Hepatocyte (in vitro differentiated cells): ENCODE measurements at regions not wholly inside any gene's neighbourhood (a gene's known extent, or its start where the extent isn't known, plus 50 kb on each side); places are given as distances from the start of the nearest gene placed in this dataset.

ENCODE experiments used
- DNase-seq: peaks from one replicate; pipeline ENCODE4 v3.0.0-alpha.2; 2016; ENCODE audit warnings: low spot score
- H2AFZ ChIP-seq: fragments of 200-600 bp; sonication (generic); 2 replicates; pipeline ENCODE4 v1.6.0; 2016; ENCODE audit warnings: antibody characterized with exemption, mild to moderate bottlenecking
- H3K27ac ChIP-seq: fragments of 200-600 bp; sonication (generic); 2 replicates; pipeline ENCODE4 v1.5.1; 2016; ENCODE audit warnings: mild to moderate bottlenecking
- H3K27me3 ChIP-seq: fragments of 200-600 bp; sonication (generic); 2 replicates; pipeline ENCODE4 v1.6.1; 2016
- H3K36me3 ChIP-seq: fragments of 200-600 bp; sonication (generic); replicated peaks from 2 replicates; pipeline ENCODE4 v1.5.1; 2016; ENCODE audit warnings: low read depth; ENCODE audit not compliant: insufficient read depth
- H3K4me1 ChIP-seq: fragments of 200-600 bp; sonication (generic); 2 replicates; pipeline ENCODE4 v1.5.1; 2016; ENCODE audit warnings: mild to moderate bottlenecking, moderate library complexity; ENCODE audit not compliant: insufficient read depth
- H3K4me2 ChIP-seq: fragments of 200-600 bp; sonication (generic); 2 replicates; pipeline ENCODE4 v1.6.0; 2016
- H3K4me3 ChIP-seq: fragments of 200-600 bp; sonication (generic); 2 replicates; pipeline ENCODE4 v1.5.1; 2016; ENCODE audit warnings: mild to moderate bottlenecking
- H3K79me2 ChIP-seq: fragments of 200-600 bp; sonication (generic); 2 replicates; pipeline ENCODE4 v1.6.0; 2017; ENCODE audit warnings: mild to moderate bottlenecking
- H3K9me2 ChIP-seq: fragments of 200-600 bp; sonication (generic); replicated peaks from 2 replicates; pipeline ENCODE4 v1.6.0; 2017; ENCODE audit warnings: mild to moderate bottlenecking; ENCODE audit not compliant: insufficient read depth
- H3K9me3 ChIP-seq: fragments of 200-600 bp; sonication (generic); 2 replicates; pipeline ENCODE4 v1.5.1; 2016; ENCODE audit warnings: low read depth, mild to moderate bottlenecking
- H4K20me1 ChIP-seq: fragments of 200-600 bp; sonication (generic); 2 replicates; pipeline ENCODE4 v1.6.0; 2016; ENCODE audit warnings: mild to moderate bottlenecking; ENCODE audit not compliant: insufficient read depth, poor library complexity, severe bottlenecking
- CTCF ChIP-seq: fragments of 200-600 bp; sonication (generic); IDR thresholded peaks from 2 replicates; pipeline ENCODE4 v1.5.1; 2016; ENCODE audit warnings: antibody characterized with exemption, mild to moderate bottlenecking; ENCODE audit not compliant: poor library complexity
- EZH2 ChIP-seq: fragments of 200-600 bp; sonication (generic); IDR thresholded peaks from 2 replicates; pipeline ENCODE4 v1.6.1; 2016; ENCODE audit warnings: antibody characterized with exemption, mild to moderate bottlenecking, borderline replicate concordance
- EZH2phosphoT487 ChIP-seq: fragments of 200-600 bp; sonication (generic); IDR thresholded peaks from one replicate; pipeline ENCODE4 v1.6.1; 2018; ENCODE audit warnings: antibody characterized with exemption, mild to moderate bottlenecking, low read depth, moderate library complexity; ENCODE audit not compliant: unreplicated experiment, severe bottlenecking
- WGBS: methylation state at CpG from one replicate; pipeline ENCODE4 v1.1.6; 2016; ENCODE audit warnings: low lambda C conversion rate; ENCODE audit errors: missing lambda C conversion rate; 5-methylcytosine and 5-hydroxymethylcytosine counted together

- WGBS = 47% methylated on average over 8 of the region's 8 CpGs
- no peak for DNase-seq
Measured at GRCh38 chr1:163774978-163775620, 453.3 kb downstream of the NUF2 start.

DNA sequence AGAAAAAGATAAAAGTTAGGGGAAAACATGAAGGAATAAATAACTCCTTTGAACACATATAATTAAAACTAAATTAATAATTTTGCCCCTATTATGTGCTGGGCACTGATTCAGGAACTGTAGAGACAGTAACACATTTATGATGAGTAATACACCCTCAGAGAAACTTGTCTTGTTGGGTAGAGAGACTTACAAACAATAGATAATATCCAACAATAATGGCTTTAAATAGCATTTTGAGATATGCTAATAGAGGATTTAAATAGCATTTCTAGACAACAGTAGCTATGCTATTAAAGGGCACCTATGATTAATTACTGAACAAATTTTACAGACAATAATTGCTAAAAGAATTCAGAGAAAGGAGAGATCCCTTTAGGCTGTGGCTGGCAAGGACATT, 455.5 kb downstream of the NUF2 start:
- H3K4me1 ChIP-seq = no peaks in the 10 kb centered on the region
- H3K9me2 ChIP-seq = no peaks in the 10 kb centered on the region
- no peak overlapping the region for H2AFZ ChIP-seq
- H4K20me1 ChIP-seq = no peaks in the 10 kb centered on the region
- no peak overlapping the region for H3K27ac ChIP-seq
- H3K4me2 ChIP-seq = no peak overlapping the region
- no peak overlapping the region for H3K4me3 ChIP-seq
- no peaks in the 10 kb centered on the region for H3K27me3 ChIP-seq
- DNase-seq = no peak
- H3K36me3 ChIP-seq = no peaks in the 10 kb centered on the region
- TF ChIP-seq EZH2phosphoT487 (no peak), CTCF (no peak), EZH2 (no peak)
- no peaks in the 10 kb centered on the region for H3K9me3 ChIP-seq
- no peaks in the 10 kb centered on the region for H3K79me2 ChIP-seq

More at GRCh38 chr1:163774978-163775620, 453.3 kb downstream of the NUF2 start:
- H3K9me3 ChIP-seq = no peaks in the 10 kb centered on the region
- no peak for TF ChIP-seq CTCF
- TF ChIP-seq EZH2 = no peak
- no peak for TF ChIP-seq EZH2phosphoT487
- no peaks in the 10 kb centered on the region for H3K79me2 ChIP-seq
- H3K27ac ChIP-seq = no peak overlapping the region
- H3K9me2 ChIP-seq = no peaks in the 10 kb centered on the region
- no peaks in the 10 kb centered on the region for H3K36me3 ChIP-seq
- H3K4me2 ChIP-seq = no peak overlapping the region
- no peaks in the 10 kb centered on the region for H3K4me1 ChIP-seq
- H4K20me1 ChIP-seq = no peaks in the 10 kb centered on the region
- H3K4me3 ChIP-seq = no peak overlapping the region
- H2AFZ ChIP-seq = peak overlapping the region; percentile 24
- no peaks in the 10 kb centered on the region for H3K27me3 ChIP-seq

DNA sequence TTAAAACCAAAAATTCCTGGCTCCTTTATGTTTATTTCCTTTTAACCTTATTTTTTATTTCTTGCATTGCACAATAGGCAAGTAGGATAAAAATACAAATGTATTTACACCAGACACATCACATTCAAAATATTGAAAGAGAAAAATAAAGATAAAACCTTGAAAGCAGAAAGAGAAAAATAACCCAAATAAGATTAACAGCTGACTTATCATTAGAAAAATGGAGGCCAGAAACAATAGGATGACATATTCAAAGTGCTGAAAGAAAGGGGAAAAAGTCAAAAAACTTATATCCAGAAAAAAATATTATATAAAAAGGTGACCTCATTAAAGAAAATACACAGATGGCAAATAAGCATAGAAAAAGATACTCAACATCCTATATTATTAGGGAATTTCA, 459.4 kb downstream of the NUF2 start:
- Histone ChIP-seq H2AFZ (no peak overlapping the region), H3K9me3 (no peaks in the 10 kb centered on the region), H3K27ac (no peak overlapping the region), H3K36me3 (no peaks in the 10 kb centered on the region), H3K9me2 (no peaks in the 10 kb centered on the region), H3K27me3 (no peaks in the 10 kb centered on the region), H3K4me2 (no peak overlapping the region), H3K4me3 (no peak overlapping the region), H3K4me1 (no peaks in the 10 kb centered on the region), H4K20me1 (no peaks in the 10 kb centered on the region), H3K79me2 (no peaks in the 10 kb centered on the region)
- DNase-seq = no peak
- TF ChIP-seq EZH2 (no peak), CTCF (no peak), EZH2phosphoT487 (no peak)

DNA sequence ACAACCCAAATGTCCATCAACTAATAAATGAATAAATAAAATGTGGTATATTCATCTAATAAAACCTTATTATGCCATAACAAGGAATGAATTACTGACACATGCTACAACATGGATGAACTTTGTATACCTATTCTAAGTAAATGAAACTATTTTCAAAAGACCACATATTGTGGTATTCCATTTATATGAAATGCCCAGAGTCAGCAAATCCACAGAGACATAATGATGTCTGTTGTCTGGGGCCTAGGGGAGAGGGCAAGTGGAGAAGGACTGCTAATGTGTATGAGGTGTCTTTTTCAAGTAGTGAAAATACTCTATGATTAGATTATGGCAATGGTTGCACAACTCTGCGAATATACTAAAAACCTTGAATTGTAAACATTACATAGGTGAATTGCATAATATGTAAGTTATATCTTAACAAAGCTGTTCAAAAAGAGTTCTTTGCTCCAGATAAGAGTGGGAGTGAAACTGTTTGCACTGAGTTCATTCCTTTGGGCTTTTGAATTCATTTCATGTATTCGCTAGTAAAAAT, 464.2 kb downstream of the NUF2 start:
- Histone ChIP-seq H3K27me3 (no peaks in the 10 kb centered on the region), H2AFZ (no peak overlapping the region), H3K4me2 (no peak overlapping the region), H3K9me2 (no peaks in the 10 kb centered on the region), H3K79me2 (no peaks in the 10 kb centered on the region), H3K4me1 (peaks cover 4% of the 10 kb centered on the region), H3K4me3 (no peak overlapping the region), H3K36me3 (no peaks in the 10 kb centered on the region), H3K9me3 (no peaks in the 10 kb centered on the region), H3K27ac (peak overlapping the region; percentile 47), H4K20me1 (no peaks in the 10 kb centered on the region)
- 57% methylated on average over 2 of the region's 2 CpGs for WGBS
- no peak for DNase-seq
- TF ChIP-seq EZH2 (no peak), CTCF (no peak), EZH2phosphoT487 (no peak)
